HCT116 (cell line): ENCODE measurements at regions not wholly inside any gene's neighbourhood (a gene's known extent, or its start where the extent isn't known, plus 50 kb on each side); places are given as distances from the start of the nearest gene placed in this dataset.

Experiments
- ATAC-seq: fragments of 200-7000 bp; cut with Tn5 transposase; 2 replicates; pipeline ENCODE4 v1.9.1; 2020; ENCODE audit warnings: mild to moderate bottlenecking, moderate library complexity
- BruUV-seq: library from RNA; stranded (reverse); fragments of 400-500 nt; replicated peaks from 2 replicates; lab custom pipeline; 2021; lab: Mats Ljungman, UMichigan
- CTCF ChIA-PET: fragments of 300-600 bp; sonication (Branson Sonifier 250); formaldehyde crosslinking; loops from one replicate; lab custom pipeline; 2021; ENCODE audit warnings: antibody characterized with exemption; lab: Charles Lee
- POLR2A ChIA-PET: fragments of 300-600, 350-600 bp; sonication (Branson Sonifier 250); formaldehyde crosslinking; loops from one replicate; lab custom pipeline; 2021; ENCODE audit warnings: antibody characterized with exemption; lab: Charles Lee
- RAD21 ChIA-PET, 2 experiments: fragments of 300-600 bp; sonication (Branson Sonifier 250); formaldehyde crosslinking; loops; one replicate each; lab custom pipeline; 2023; ENCODE audit warnings: low total read pairs in 2 of 2; ENCODE audit not compliant: uncharacterized antibody in 2 of 2, unreplicated experiment in 2 of 2, low non-redundant PET in 1 of 2; lab: Charles Lee
- DNase-seq: peaks from one replicate; pipeline ENCODE4 v3.0.0-alpha.2; 2010; ENCODE audit warnings: low read depth, low spot score
- H2AFZ ChIP-seq: fragments of 200-600 bp; shearing (Covaris generic), sonication (generic); 2 replicates; pipeline ENCODE4 v1.6.1; 2017; ENCODE audit warnings: low read depth, mixed run types, mixed read lengths, antibody characterized with exemption, low read length; ENCODE audit not compliant: poor library complexity, severe bottlenecking
- H3K27ac ChIP-seq: 2 replicates; pipeline ENCODE4 v1.5.1; 2012; ENCODE audit warnings: low read depth, low read length
- H3K27me3 ChIP-seq: fragments of 200-600 bp; sonication (generic); 2 replicates; pipeline ENCODE4 v1.6.1; 2016; ENCODE audit warnings: mixed run types, low read length, mixed read lengths; ENCODE audit not compliant: insufficient read depth
- H3K36me3 ChIP-seq, 2 experiments: fragments of 200-500 bp in 1 of 2; fragments of 200-600 bp in 1 of 2; sonication (Bioruptor generic) in 1 of 2; sonication (generic) in 1 of 2; 2 replicates each; pipeline versions ENCODE4 v1.5.1 to v1.6.1; 2014 to 2016; ENCODE audit warnings: low read length in 2 of 2, inconsistent platforms in 1 of 2, mixed read lengths in 1 of 2, mixed run types in 1 of 2; ENCODE audit not compliant: insufficient read depth in 2 of 2, control insufficient read depth in 1 of 2
- H3K4me1 ChIP-seq, 2 experiments: fragments of 200-600 bp in 1 of 2; sonication (generic) in 1 of 2; 2 replicates each; pipeline versions ENCODE4 v1.5.1 to v1.6.1; 2012 to 2017; ENCODE audit warnings: low read length in 2 of 2, inconsistent platforms in 1 of 2, mild to moderate bottlenecking in 1 of 2, mixed read lengths in 1 of 2, mixed run types in 1 of 2, moderate library complexity in 1 of 2; ENCODE audit not compliant: insufficient read depth in 2 of 2, control insufficient read depth in 1 of 2
- H3K4me2 ChIP-seq: fragments of 200-600 bp; sonication (generic); 2 replicates; pipeline ENCODE4 v1.6.1; 2017; ENCODE audit warnings: mixed run types, low read length, mixed read lengths
- H3K4me3 ChIP-seq, 2 experiments: fragments of 200-600 bp in 1 of 2; sonication (generic) in 1 of 2; replicated peaks in 1 of 2; 2 replicates each; pipeline ENCODE4 v1.5.1; 2011 to 2016; ENCODE audit warnings: low read length in 2 of 2, control low read depth in 1 of 2, low read depth in 1 of 2, mild to moderate bottlenecking in 1 of 2, mixed read lengths in 1 of 2, mixed run types in 1 of 2
- H3K79me2 ChIP-seq: fragments of 200-600 bp; sonication (generic); 2 replicates; pipeline ENCODE4 v1.6.1; 2017; ENCODE audit warnings: mild to moderate bottlenecking, mixed run types, low read length, moderate library complexity, mixed read lengths; ENCODE audit not compliant: insufficient read depth
- H3K9ac ChIP-seq: fragments of 200-600 bp; sonication (generic); 2 replicates; pipeline ENCODE4 v1.6.1; 2016; ENCODE audit warnings: low read length, mixed read lengths
- H3K9me2 ChIP-seq: fragments of 200-600 bp; sonication (generic), shearing (Covaris generic); 2 replicates; pipeline ENCODE4 v1.6.1; 2017; ENCODE audit warnings: mixed run types, mild to moderate bottlenecking, moderate library complexity; ENCODE audit not compliant: insufficient read depth
- H3K9me3 ChIP-seq, 2 experiments: fragments of 200-500 bp in 1 of 2; fragments of 200-600 bp in 1 of 2; sonication (Bioruptor generic) in 1 of 2; sonication (generic) in 1 of 2; 2 replicates each; pipeline ENCODE4 v1.6.1; 2014 to 2017; ENCODE audit warnings: low read length in 2 of 2, mixed read lengths in 2 of 2, inconsistent platforms in 1 of 2, low read depth in 1 of 2, mild to moderate bottlenecking in 1 of 2, mixed run types in 1 of 2, moderate library complexity in 1 of 2; ENCODE audit not compliant: control insufficient read depth in 1 of 2, insufficient read depth in 1 of 2
- H4K20me1 ChIP-seq: fragments of 200-600 bp; sonication (generic), shearing (Covaris generic); 2 replicates; pipeline ENCODE4 v1.6.1; 2017; ENCODE audit warnings: mixed run types, mild to moderate bottlenecking, moderate library complexity; ENCODE audit not compliant: insufficient read depth
- CBX3 ChIP-seq: IDR thresholded peaks from 2 replicates; pipeline ENCODE4 v1.6.1; 2012; ENCODE audit warnings: low read depth
- CEBPB ChIP-seq: IDR thresholded peaks from 2 replicates; pipeline ENCODE4 v1.6.1; 2012; ENCODE audit warnings: low read depth
- CTCF ChIP-seq, 3 experiments: fragments of 200-600 bp in 1 of 3; sonication (generic) in 1 of 3; IDR thresholded peaks in 2 of 3; conservative IDR thresholded peaks in 1 of 3; 2 replicates each; pipeline ENCODE4 v1.5.1; 2012 to 2017; ENCODE audit warnings: low read depth in 2 of 3, low read length in 2 of 3, antibody characterized with exemption in 1 of 3, borderline replicate concordance in 1 of 3, control low read depth in 1 of 3, mild to moderate bottlenecking in 1 of 3, mixed read lengths in 1 of 3, mixed run types in 1 of 3, moderate library complexity in 1 of 3; ENCODE audit not compliant: insufficient read depth in 1 of 3
- EGR1 ChIP-seq: IDR thresholded peaks from 2 replicates; pipeline ENCODE4 v1.6.1; 2012; ENCODE audit warnings: low read depth
- ELF1 ChIP-seq: IDR thresholded peaks from 2 replicates; pipeline ENCODE4 v1.6.1; 2012; ENCODE audit warnings: low read depth, borderline replicate concordance
- EZH2 ChIP-seq: fragments of 200-600 bp; sonication (generic); IDR thresholded peaks from 2 replicates; pipeline ENCODE4 v1.6.1; 2017; ENCODE audit warnings: antibody characterized with exemption, mixed run types
- EZH2phosphoT487 ChIP-seq: fragments of 200-600 bp; IDR thresholded peaks from 2 replicates; pipeline ENCODE4 v1.6.1; 2018; ENCODE audit warnings: antibody characterized with exemption, borderline replicate concordance
- FOSL1 ChIP-seq: IDR thresholded peaks from 2 replicates; pipeline ENCODE4 v1.6.1; 2012; ENCODE audit warnings: low read depth
- JUND ChIP-seq: IDR thresholded peaks from 2 replicates; pipeline ENCODE4 v1.6.1; 2012
- POLR2A ChIP-seq: IDR thresholded peaks from 2 replicates; pipeline ENCODE4 v1.7.0; 2011; ENCODE audit warnings: borderline replicate concordance; ENCODE audit not compliant: insufficient read depth, insufficient read length; ENCODE audit errors: extremely low read depth
- POLR2AphosphoS5 ChIP-seq: IDR thresholded peaks from 2 replicates; pipeline ENCODE4 v1.6.1; 2011; ENCODE audit warnings: mild to moderate bottlenecking, low read depth, low read length, moderate library complexity
- RAD21 ChIP-seq: IDR thresholded peaks from 2 replicates; pipeline ENCODE4 v1.6.1; 2012; ENCODE audit warnings: low read depth, mild to moderate bottlenecking
- SIN3A ChIP-seq: IDR thresholded peaks from 2 replicates; pipeline ENCODE4 v1.6.1; 2012; ENCODE audit warnings: low read depth
- SP1 ChIP-seq: IDR thresholded peaks from 2 replicates; pipeline ENCODE4 v1.6.1; 2012; ENCODE audit warnings: low read depth
- SRF ChIP-seq: IDR thresholded peaks from 2 replicates; pipeline ENCODE4 v1.6.1; 2012; ENCODE audit warnings: low read depth
- TCF7L2 ChIP-seq: IDR thresholded peaks from 2 replicates; pipeline ENCODE4 v1.7.0; 2011; ENCODE audit warnings: borderline replicate concordance, inconsistent platforms; ENCODE audit not compliant: insufficient read depth, insufficient read length; ENCODE audit errors: extremely low read depth
- YY1 ChIP-seq: IDR thresholded peaks from 2 replicates; pipeline ENCODE4 v1.6.1; 2011; ENCODE audit warnings: low read length, low read depth, moderate library complexity, mild to moderate bottlenecking; ENCODE audit not compliant: insufficient replicate concordance; ENCODE audit errors: extremely low read depth
- ZBTB33 ChIP-seq: IDR thresholded peaks from 2 replicates; pipeline ENCODE4 v1.6.1; 2011; ENCODE audit warnings: mild to moderate bottlenecking, low read length, moderate library complexity; ENCODE audit not compliant: insufficient replicate concordance; ENCODE audit errors: extremely low read depth
- ZFX ChIP-seq: fragments of 450-650 bp; IDR thresholded peaks from 2 replicates; pipeline ENCODE4 v1.6.1; 2017
- ZNF274 ChIP-seq: fragments of 200-500 bp; sonication (Bioruptor generic); IDR thresholded peaks from 2 replicates; pipeline ENCODE4 v1.6.1; 2014; ENCODE audit warnings: mild to moderate bottlenecking, low read depth, low read length, inconsistent platforms
- intact Hi-C: fragments of 100-400 bp; cut with micrococcal nuclease; formaldehyde crosslinking; loops from 2 replicates; pipeline ENCODE4 v1.10.0; 2022

GRCh38 chr10:64148607-64149006 is 627.4 kb downstream of the REEP3 start:
- no peaks in the 10 kb centered on the region for H3K79me2 ChIP-seq
- H3K9me3 ChIP-seq: no peaks in the 10 kb centered on the region
- H3K4me3 ChIP-seq: no peak overlapping the region
- H3K27me3 ChIP-seq: no peaks in the 10 kb centered on the region
- H3K36me3 ChIP-seq: no peaks in the 10 kb centered on the region
- intact Hi-C loops: no loop called here
- no peak for DNase-seq
- no peaks in the 10 kb centered on the region for H4K20me1 ChIP-seq
- ATAC-seq: no peak
- no peak overlapping the region for H3K4me2 ChIP-seq
- TF ChIP-seq ZFX: no peak
- no peak for TF ChIP-seq CBX3
- TF ChIP-seq SP1: no peak
- no peak for TF ChIP-seq POLR2A
- no peak overlapping the region for H3K9ac ChIP-seq
- H3K27ac ChIP-seq: no peak overlapping the region
- RAD21 ChIA-PET: no interaction called here
- no peaks in the 10 kb centered on the region for H3K4me1 ChIP-seq
- CTCF ChIA-PET: no interaction called here
- POLR2A ChIA-PET: no interaction called here
- H3K9me2 ChIP-seq: no peaks in the 10 kb centered on the region
- BruUV-seq: no TSS peak
- no peak overlapping the region for H2AFZ ChIP-seq

GRCh38 chr10:64156166-64156565 is 635.0 kb downstream of the REEP3 start:
- intact Hi-C loops: no loop called here
- ChIA-PET RAD21 (no interaction called here), POLR2A (no interaction called here)
- TF ChIP-seq CEBPB: no peak
- no peak for TF ChIP-seq EGR1
- TF ChIP-seq POLR2AphosphoS5: no peak
- no peak for TF ChIP-seq POLR2A
- no peak for TF ChIP-seq ZNF274
- TF ChIP-seq RAD21: no peak
- TF ChIP-seq EZH2phosphoT487: no peak
- no peak for TF ChIP-seq SP1
- TF ChIP-seq JUND: no peak
- TF ChIP-seq CBX3: no peak
- TF ChIP-seq CTCF (IDR thresholded peaks at IDR 0.05 in 2 of 3, conservative IDR thresholded peaks at IDR 0.05 in 1 of 3; ENCODE audit: borderline replicate concordance in 1 of 3, insufficient read depth in 1 of 3, low read depth in 2 of 3, low read length in 2 of 3): no peak
- no peak for TF ChIP-seq ZBTB33
- TF ChIP-seq FOSL1: no peak
- TF ChIP-seq TCF7L2: no peak
- TF ChIP-seq ELF1: no peak
- no peak for TF ChIP-seq YY1
- no peak for TF ChIP-seq SIN3A
- no peak for TF ChIP-seq SRF
- no peak for TF ChIP-seq EZH2

More at GRCh38 chr10:64156166-64156565, 635.0 kb downstream of the REEP3 start:
- CTCF ChIA-PET: no interaction called here
- Histone ChIP-seq H3K27ac (no peak overlapping the region), H2AFZ (no peak overlapping the region), H3K4me3 (no peak overlapping the region), H3K36me3 (no peaks in the 10 kb centered on the region), H3K4me1 (no peaks in the 10 kb centered on the region), H3K9me3 (no peaks in the 10 kb centered on the region), H3K79me2 (no peaks in the 10 kb centered on the region), H3K27me3 (no peaks in the 10 kb centered on the region), H4K20me1 (no peaks in the 10 kb centered on the region), H3K9me2 (no peaks in the 10 kb centered on the region), H3K9ac (no peak overlapping the region), H3K4me2 (no peak overlapping the region)
- no peak for ATAC-seq
- no peak for DNase-seq
- no TSS peak for BruUV-seq
